ENCODE measurements at regions not wholly inside any gene's neighbourhood (a gene's known extent, or its start where the extent isn't known, plus 50 kb on each side); places are given as distances from the start of the nearest gene placed in this dataset.
A peak's percentile ranks its signal among the peaks of the same experiment; 100 is the strongest.

DNA sequence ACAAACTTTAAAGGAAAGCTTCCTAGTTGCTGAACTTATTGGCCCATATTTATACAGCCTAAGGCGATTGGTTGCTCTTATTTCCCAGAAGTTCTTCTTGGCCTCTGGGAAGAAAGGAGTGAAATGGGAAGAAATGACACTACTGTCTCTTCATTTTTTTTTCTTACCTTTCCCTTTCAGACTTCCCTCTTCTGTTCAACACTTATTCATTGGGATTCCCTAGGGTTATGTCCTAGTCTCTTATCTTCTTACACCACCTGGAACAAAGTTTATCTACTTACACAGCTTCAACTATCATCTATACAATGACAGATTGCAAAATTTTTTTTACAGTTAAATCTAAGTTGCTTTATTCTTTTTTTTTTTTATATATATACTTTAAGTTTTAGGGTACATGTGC is 68.0 kb downstream of the SNX12 start:
- TF ChIP-seq TAF1 (IDR thresholded peaks at IDR 0.05; ENCODE audit: low read depth) (no peak), YY1 (IDR thresholded peaks at IDR 0.05; ENCODE audit: low read depth) (no peak), EP300 (IDR thresholded peaks at IDR 0.05; ENCODE audit: borderline replicate concordance) (no peak), ZBTB7A (IDR thresholded peaks at IDR 0.05; ENCODE audit: low read depth) (no peak), MAX (IDR thresholded peaks at IDR 0.05) (no peak), TCF12 (IDR thresholded peaks at IDR 0.05; ENCODE audit: low read depth) (no peak), CEBPB (IDR thresholded peaks at IDR 0.05) (no peak), RAD21 (IDR thresholded peaks at IDR 0.05; ENCODE audit: low read depth) (no peak), EGR1 (IDR thresholded peaks at IDR 0.05) (no peak), TEAD4 (IDR thresholded peaks at IDR 0.05) (no peak), FOXM1 (IDR thresholded peaks at IDR 0.05; ENCODE audit: borderline replicate concordance, low read depth) (no peak), CREB1 (IDR thresholded peaks at IDR 0.05; ENCODE audit: low read depth) (no peak), NFIC (IDR thresholded peaks at IDR 0.05) (no peak), REST (IDR thresholded peaks at IDR 0.05; ENCODE audit: low read depth) (no peak)
- TF ChIP-seq, protein P1, sequence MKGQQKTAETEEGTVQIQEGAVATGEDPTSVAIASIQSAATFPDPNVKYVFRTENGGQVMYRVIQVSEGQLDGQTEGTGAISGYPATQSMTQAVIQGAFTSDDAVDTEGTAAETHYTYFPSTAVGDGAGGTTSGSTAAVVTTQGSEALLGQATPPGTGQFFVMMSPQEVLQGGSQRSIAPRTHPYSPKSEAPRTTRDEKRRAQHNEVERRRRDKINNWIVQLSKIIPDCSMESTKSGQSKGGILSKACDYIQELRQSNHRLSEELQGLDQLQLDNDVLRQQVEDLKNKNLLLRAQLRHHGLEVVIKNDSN (IDR thresholded peaks at IDR 0.05): no peak

GRCh38 chrX:70998411-70999027 is 67.6 kb upstream of the SLC7A3 start:
- TF ChIP-seq RAD21 (IDR thresholded peaks at IDR 0.05; ENCODE audit: low read depth) (peak; percentile 13; the same call in 1 of the 2 replicates), TCF12 (IDR thresholded peaks at IDR 0.05; ENCODE audit: low read depth) (no peak)

GRCh38 chrX:70995338-70995737 is 64.4 kb upstream of the SLC7A3 start:
- no peak for TF ChIP-seq REST (IDR thresholded peaks at IDR 0.05; ENCODE audit: low read depth)
- TF ChIP-seq TCF12 (IDR thresholded peaks at IDR 0.05; ENCODE audit: low read depth): no peak
- TF ChIP-seq TAF1 (IDR thresholded peaks at IDR 0.05; ENCODE audit: low read depth): no peak
- TF ChIP-seq ZBTB7A (IDR thresholded peaks at IDR 0.05; ENCODE audit: low read depth): no peak
- TF ChIP-seq CEBPB (IDR thresholded peaks at IDR 0.05): no peak
- TF ChIP-seq YY1 (IDR thresholded peaks at IDR 0.05; ENCODE audit: low read depth): no peak
- TF ChIP-seq EP300 (IDR thresholded peaks at IDR 0.05; ENCODE audit: borderline replicate concordance): no peak
- TF ChIP-seq TEAD4 (IDR thresholded peaks at IDR 0.05): no peak
- TF ChIP-seq MAX (IDR thresholded peaks at IDR 0.05): no peak

DNA sequence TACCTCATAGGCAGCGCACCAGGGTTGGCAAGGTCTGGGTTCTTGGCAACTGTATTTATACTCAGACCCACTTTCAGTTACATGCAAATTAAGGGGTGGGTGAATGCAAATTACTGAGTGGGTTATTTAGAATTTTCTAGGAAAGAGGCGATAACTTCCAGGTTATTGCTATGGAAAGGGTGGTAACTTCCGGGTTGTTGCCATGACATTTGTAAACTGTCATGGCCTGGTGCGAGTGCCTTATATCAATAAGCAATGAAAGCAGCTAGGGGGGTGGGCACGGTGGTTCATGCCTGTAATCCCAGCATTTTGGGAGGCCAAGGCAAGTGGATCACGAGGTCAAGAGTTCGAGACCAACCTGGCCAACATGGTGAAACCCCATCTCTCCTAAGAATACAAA is 57.5 kb upstream of the SLC7A3 start:
- TF ChIP-seq, protein P1 (IDR thresholded peaks at IDR 0.05): no peak
- TF ChIP-seq ZBTB7A (IDR thresholded peaks at IDR 0.05; ENCODE audit: low read depth) (no peak), CREB1 (IDR thresholded peaks at IDR 0.05; ENCODE audit: low read depth) (no peak), EP300 (IDR thresholded peaks at IDR 0.05; ENCODE audit: borderline replicate concordance) (no peak), CEBPB (IDR thresholded peaks at IDR 0.05) (no peak), FOXM1 (IDR thresholded peaks at IDR 0.05; ENCODE audit: borderline replicate concordance, low read depth) (no peak), EGR1 (IDR thresholded peaks at IDR 0.05) (no peak), NFIC (IDR thresholded peaks at IDR 0.05) (no peak)
